ENCODE measurements at regions not wholly inside any gene's neighbourhood (a gene's known extent, or its start where the extent isn't known, plus 50 kb on each side); places are given as distances from the start of the nearest gene placed in this dataset.

DNA sequence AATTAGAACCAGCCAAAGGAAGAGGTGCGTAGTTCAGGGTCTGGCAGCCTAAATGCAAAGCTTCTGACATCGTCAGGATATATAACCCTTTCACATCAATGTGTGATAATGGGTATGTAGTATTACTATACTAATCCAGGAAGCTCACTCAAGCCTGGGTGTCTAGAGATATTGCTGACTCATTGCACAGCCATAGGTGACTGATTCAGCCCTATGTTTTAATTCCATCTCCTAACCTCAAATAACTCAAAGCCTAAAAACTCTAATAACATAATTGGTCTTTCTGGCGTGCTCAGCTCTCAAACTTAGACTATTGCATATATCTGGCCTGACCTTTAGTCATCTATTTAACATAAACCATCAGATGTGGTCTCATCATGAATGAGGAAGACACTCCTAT is 658.4 kb downstream of the TBC1D32 start:
- TF ChIP-seq, protein P1, sequence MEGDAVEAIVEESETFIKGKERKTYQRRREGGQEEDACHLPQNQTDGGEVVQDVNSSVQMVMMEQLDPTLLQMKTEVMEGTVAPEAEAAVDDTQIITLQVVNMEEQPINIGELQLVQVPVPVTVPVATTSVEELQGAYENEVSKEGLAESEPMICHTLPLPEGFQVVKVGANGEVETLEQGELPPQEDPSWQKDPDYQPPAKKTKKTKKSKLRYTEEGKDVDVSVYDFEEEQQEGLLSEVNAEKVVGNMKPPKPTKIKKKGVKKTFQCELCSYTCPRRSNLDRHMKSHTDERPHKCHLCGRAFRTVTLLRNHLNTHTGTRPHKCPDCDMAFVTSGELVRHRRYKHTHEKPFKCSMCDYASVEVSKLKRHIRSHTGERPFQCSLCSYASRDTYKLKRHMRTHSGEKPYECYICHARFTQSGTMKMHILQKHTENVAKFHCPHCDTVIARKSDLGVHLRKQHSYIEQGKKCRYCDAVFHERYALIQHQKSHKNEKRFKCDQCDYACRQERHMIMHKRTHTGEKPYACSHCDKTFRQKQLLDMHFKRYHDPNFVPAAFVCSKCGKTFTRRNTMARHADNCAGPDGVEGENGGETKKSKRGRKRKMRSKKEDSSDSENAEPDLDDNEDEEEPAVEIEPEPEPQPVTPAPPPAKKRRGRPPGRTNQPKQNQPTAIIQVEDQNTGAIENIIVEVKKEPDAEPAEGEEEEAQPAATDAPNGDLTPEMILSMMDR (IDR thresholded peaks at IDR 0.05; ENCODE audit: poor library complexity, severe bottlenecking), result no peak
- TF ChIP-seq, protein P2, sequence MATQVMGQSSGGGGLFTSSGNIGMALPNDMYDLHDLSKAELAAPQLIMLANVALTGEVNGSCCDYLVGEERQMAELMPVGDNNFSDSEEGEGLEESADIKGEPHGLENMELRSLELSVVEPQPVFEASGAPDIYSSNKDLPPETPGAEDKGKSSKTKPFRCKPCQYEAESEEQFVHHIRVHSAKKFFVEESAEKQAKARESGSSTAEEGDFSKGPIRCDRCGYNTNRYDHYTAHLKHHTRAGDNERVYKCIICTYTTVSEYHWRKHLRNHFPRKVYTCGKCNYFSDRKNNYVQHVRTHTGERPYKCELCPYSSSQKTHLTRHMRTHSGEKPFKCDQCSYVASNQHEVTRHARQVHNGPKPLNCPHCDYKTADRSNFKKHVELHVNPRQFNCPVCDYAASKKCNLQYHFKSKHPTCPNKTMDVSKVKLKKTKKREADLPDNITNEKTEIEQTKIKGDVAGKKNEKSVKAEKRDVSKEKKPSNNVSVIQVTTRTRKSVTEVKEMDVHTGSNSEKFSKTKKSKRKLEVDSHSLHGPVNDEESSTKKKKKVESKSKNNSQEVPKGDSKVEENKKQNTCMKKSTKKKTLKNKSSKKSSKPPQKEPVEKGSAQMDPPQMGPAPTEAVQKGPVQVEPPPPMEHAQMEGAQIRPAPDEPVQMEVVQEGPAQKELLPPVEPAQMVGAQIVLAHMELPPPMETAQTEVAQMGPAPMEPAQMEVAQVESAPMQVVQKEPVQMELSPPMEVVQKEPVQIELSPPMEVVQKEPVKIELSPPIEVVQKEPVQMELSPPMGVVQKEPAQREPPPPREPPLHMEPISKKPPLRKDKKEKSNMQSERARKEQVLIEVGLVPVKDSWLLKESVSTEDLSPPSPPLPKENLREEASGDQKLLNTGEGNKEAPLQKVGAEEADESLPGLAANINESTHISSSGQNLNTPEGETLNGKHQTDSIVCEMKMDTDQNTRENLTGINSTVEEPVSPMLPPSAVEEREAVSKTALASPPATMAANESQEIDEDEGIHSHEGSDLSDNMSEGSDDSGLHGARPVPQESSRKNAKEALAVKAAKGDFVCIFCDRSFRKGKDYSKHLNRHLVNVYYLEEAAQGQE (IDR thresholded peaks at IDR 0.05; ENCODE audit: borderline replicate concordance), result no peak
- no peak for TF ChIP-seq MXI1 (conservative IDR thresholded peaks at IDR 0.05; ENCODE audit: poor library complexity, severe bottlenecking)
- TF ChIP-seq TAF1 (IDR thresholded peaks at IDR 0.05; ENCODE audit: low read depth), result no peak
- TF ChIP-seq POLR2AphosphoS5 (IDR thresholded peaks at IDR 0.05), result no peak
- no peak for TF ChIP-seq EP300 (conservative IDR thresholded peaks at IDR 0.05; ENCODE audit: poor library complexity, severe bottlenecking)
- no peak for TF ChIP-seq SMC3 (conservative IDR thresholded peaks at IDR 0.05; ENCODE audit: poor library complexity)
- TF ChIP-seq EZH2 (IDR thresholded peaks at IDR 0.05; ENCODE audit: borderline replicate concordance, insufficient read depth, low read length, poor library complexity, severe bottlenecking), result no peak
- TF ChIP-seq RAD21 (conservative IDR thresholded peaks at IDR 0.05), result no peak

Measured in neural cell (in vitro differentiated cells).